ENCODE measurements at regions not wholly inside any gene's neighbourhood (a gene's known extent, or its start where the extent isn't known, plus 50 kb on each side); places are given as distances from the start of the nearest gene placed in this dataset.

DNA sequence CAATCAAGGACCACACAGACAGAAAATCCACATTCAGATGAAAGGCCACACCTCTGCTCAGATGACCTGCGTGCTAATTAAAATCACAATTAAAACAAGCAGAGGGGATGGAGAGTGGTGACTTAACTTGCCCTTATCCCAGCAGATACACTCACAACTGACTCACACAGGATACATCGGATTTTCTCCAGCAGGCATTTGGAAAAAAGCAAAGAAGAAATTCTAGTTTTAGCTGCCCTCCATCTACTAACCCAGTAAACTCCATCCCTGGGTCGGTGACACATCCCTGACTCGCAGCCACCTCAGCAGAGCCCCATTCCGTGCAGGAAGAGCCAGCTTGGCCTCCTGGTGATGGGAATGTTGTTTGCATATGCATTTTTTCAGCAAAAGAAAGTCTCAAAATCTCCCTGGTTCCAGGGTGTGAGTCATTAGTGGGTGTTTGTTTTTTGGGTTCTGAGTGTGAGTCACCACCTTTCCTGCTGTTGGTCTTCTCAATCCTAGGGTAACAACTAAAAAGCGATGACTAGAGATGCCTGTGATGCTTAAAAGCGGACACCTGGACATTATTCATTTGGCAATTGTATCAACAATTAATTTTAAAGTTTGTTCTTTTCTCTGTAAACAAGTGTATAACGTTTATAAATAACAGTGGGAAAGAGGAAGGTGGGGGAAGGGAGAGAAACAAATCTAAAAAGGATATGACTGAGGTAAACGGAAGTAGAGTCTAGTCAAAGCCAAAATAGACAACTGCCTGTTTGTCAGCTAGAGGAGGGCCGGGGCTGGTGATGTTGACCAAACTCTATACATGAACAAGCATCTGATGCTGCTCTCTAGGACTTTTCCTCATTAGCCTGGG lies 49.8 kb upstream of the SLC4A7 start:
- TF ChIP-seq JUND (IDR thresholded peaks at IDR 0.05) (peak; percentile 91), POLR2AphosphoS5 (IDR thresholded peaks at IDR 0.05; ENCODE audit: low read depth, low read length) (peak; percentile 61; the same call in 1 of the 2 replicates), MXI1 (IDR thresholded peaks at IDR 0.05; ENCODE audit: low read depth, low read length) (no peak), TCF12 (IDR thresholded peaks at IDR 0.05) (peak; percentile 89), REST (IDR thresholded peaks at IDR 0.05; ENCODE audit: low read depth, low read length) (peak; percentile 55; the same call in 1 of the 2 replicates), USF2 (IDR thresholded peaks at IDR 0.05; ENCODE audit: borderline replicate concordance, low read depth, low read length) (no peak)
- TF ChIP-seq, protein P1, sequence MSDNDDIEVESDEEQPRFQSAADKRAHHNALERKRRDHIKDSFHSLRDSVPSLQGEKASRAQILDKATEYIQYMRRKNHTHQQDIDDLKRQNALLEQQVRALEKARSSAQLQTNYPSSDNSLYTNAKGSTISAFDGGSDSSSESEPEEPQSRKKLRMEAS (IDR thresholded peaks at IDR 0.05; ENCODE audit: low read depth) = 0 out of 2 replicates have a peak, but pooled peaks have one; percentile 63
- TF ChIP-seq, protein P2, sequence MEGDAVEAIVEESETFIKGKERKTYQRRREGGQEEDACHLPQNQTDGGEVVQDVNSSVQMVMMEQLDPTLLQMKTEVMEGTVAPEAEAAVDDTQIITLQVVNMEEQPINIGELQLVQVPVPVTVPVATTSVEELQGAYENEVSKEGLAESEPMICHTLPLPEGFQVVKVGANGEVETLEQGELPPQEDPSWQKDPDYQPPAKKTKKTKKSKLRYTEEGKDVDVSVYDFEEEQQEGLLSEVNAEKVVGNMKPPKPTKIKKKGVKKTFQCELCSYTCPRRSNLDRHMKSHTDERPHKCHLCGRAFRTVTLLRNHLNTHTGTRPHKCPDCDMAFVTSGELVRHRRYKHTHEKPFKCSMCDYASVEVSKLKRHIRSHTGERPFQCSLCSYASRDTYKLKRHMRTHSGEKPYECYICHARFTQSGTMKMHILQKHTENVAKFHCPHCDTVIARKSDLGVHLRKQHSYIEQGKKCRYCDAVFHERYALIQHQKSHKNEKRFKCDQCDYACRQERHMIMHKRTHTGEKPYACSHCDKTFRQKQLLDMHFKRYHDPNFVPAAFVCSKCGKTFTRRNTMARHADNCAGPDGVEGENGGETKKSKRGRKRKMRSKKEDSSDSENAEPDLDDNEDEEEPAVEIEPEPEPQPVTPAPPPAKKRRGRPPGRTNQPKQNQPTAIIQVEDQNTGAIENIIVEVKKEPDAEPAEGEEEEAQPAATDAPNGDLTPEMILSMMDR (IDR thresholded peaks at IDR 0.05) = peak; percentile 64
